ENCODE measurements at regions not wholly inside any gene's neighbourhood (a gene's known extent, or its start where the extent isn't known, plus 50 kb on each side); places are given as distances from the start of the nearest gene placed in this dataset.

DNA sequence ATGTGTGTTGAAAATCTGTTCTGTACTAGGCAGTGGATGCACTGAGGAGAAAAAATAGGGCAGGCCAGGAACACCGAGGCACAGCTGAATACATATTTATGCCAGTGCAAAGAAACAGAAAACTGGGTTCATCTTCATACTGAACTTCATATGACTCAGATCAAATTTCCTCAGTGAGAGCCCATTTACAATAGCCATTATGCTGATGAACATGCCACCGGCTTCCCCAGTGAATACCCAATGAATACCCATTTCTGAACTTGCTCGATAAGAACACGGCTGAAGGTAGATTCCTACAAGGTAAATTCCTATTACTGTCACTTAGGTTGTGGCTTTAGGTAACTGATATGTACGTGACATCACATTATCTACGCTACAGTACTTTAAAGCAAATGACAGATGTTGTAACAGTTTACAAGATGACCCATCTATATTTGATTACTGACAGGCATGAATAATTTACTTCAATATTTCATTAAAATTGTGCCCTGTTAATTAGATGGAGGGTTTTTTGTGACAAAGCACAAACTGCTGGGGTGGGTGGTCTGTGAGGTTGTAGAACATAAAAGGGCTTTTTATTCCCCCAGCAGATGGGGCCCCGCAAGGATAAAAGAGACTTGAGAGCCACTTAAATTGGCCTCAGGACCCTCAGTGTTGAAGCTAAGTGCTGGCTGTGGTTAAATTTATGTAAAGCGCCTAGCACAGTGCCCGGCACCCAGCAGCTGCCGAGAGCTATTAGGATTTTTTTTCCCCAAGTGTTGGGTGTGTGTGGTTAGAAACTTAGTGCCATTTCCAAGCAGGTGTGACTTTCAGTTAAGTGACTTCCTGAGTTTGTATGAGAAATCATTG, 264.5 kb downstream of the CD83 start:
- TF ChIP-seq BACH2 (CRISPR knock-in tag; IDR thresholded peaks at IDR 0.05; ENCODE audit: borderline replicate concordance) (no peak), ZC3H10 (CRISPR knock-in tag; IDR thresholded peaks at IDR 0.05) (no peak), ESRRG (CRISPR knock-in tag; IDR thresholded peaks at IDR 0.05) (no peak), ZFP30 (CRISPR knock-in tag; IDR thresholded peaks at IDR 0.05) (no peak), ZNF565 (CRISPR knock-in tag; conservative IDR thresholded peaks at IDR 0.05; ENCODE audit: low read depth) (no peak), ZNF8 (CRISPR knock-in tag; IDR thresholded peaks at IDR 0.05) (no peak), SNAI2 (CRISPR knock-in tag; IDR thresholded peaks at IDR 0.05) (no peak)
- TF ChIP-seq, protein P1, sequence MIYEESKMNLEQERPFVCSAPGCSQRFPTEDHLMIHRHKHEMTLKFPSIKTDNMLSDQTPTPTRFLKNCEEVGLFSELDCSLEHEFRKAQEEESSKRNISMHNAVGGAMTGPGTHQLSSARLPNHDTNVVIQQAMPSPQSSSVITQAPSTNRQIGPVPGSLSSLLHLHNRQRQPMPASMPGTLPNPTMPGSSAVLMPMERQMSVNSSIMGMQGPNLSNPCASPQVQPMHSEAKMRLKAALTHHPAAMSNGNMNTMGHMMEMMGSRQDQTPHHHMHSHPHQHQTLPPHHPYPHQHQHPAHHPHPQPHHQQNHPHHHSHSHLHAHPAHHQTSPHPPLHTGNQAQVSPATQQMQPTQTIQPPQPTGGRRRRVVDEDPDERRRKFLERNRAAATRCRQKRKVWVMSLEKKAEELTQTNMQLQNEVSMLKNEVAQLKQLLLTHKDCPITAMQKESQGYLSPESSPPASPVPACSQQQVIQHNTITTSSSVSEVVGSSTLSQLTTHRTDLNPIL (CRISPR knock-in tag; IDR thresholded peaks at IDR 0.05; ENCODE audit: low read depth) = no peak

DNA sequence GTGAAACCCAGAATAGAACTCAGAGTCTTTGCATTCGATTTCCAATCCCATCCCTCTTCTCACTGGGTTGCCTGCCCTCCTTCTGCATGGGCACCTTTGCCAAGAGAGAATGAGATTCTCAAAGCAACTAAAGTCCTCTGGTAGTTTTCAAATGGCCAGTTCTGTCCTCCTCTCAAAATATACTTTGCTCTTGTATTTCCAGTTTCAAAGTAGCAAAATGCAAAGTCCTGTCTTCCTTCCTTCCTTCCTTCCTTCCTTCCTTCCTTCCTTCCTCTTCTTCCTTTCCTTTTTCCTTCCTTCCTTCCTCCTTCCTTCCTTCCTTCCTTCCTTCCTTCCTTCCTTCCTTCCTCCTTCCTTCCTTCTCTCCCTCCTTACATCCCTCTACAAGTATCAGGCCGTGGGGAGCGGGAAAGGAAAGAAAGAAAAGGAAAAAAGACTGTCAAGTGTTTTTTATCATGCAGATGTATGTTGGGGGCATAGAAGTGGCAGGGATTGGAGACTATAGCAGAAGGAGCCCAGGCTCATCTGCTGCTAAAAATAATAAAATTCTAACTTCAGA, 265.2 kb downstream of the CD83 start:
- TF ChIP-seq, protein P2, sequence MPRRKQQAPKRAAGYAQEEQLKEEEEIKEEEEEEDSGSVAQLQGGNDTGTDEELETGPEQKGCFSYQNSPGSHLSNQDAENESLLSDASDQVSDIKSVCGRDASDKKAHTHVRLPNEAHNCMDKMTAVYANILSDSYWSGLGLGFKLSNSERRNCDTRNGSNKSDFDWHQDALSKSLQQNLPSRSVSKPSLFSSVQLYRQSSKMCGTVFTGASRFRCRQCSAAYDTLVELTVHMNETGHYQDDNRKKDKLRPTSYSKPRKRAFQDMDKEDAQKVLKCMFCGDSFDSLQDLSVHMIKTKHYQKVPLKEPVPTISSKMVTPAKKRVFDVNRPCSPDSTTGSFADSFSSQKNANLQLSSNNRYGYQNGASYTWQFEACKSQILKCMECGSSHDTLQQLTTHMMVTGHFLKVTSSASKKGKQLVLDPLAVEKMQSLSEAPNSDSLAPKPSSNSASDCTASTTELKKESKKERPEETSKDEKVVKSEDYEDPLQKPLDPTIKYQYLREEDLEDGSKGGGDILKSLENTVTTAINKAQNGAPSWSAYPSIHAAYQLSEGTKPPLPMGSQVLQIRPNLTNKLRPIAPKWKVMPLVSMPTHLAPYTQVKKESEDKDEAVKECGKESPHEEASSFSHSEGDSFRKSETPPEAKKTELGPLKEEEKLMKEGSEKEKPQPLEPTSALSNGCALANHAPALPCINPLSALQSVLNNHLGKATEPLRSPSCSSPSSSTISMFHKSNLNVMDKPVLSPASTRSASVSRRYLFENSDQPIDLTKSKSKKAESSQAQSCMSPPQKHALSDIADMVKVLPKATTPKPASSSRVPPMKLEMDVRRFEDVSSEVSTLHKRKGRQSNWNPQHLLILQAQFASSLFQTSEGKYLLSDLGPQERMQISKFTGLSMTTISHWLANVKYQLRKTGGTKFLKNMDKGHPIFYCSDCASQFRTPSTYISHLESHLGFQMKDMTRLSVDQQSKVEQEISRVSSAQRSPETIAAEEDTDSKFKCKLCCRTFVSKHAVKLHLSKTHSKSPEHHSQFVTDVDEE (CRISPR knock-in tag; IDR thresholded peaks at IDR 0.05) = no peak
- TF ChIP-seq BACH2 (CRISPR knock-in tag; IDR thresholded peaks at IDR 0.05; ENCODE audit: borderline replicate concordance) (no peak), ZNF70 (CRISPR knock-in tag; IDR thresholded peaks at IDR 0.05) (no peak), CSDC2 (CRISPR knock-in tag; IDR thresholded peaks at IDR 0.05) (no peak), ESRRG (CRISPR knock-in tag; IDR thresholded peaks at IDR 0.05) (no peak), ZFP3 (CRISPR knock-in tag; IDR thresholded peaks at IDR 0.05) (no peak), ISL1 (CRISPR knock-in tag; IDR thresholded peaks at IDR 0.05) (no peak), ARNTL (CRISPR knock-in tag; IDR thresholded peaks at IDR 0.05; ENCODE audit: borderline replicate concordance, low read depth) (no peak), TCF4 (CRISPR knock-in tag; IDR thresholded peaks at IDR 0.05; ENCODE audit: borderline replicate concordance) (no peak), ZFP30 (CRISPR knock-in tag; IDR thresholded peaks at IDR 0.05) (no peak), GLIS3 (CRISPR knock-in tag; IDR thresholded peaks at IDR 0.05) (no peak), OSR1 (CRISPR knock-in tag; IDR thresholded peaks at IDR 0.05) (no peak), SNAI2 (CRISPR knock-in tag; IDR thresholded peaks at IDR 0.05) (no peak), TOX (CRISPR knock-in tag; IDR thresholded peaks at IDR 0.05; ENCODE audit: borderline replicate concordance) (no peak), PPARA (CRISPR knock-in tag; IDR thresholded peaks at IDR 0.05; ENCODE audit: borderline replicate concordance) (no peak), RARB (CRISPR knock-in tag; IDR thresholded peaks at IDR 0.05) (no peak)
- TF ChIP-seq, protein P3, sequence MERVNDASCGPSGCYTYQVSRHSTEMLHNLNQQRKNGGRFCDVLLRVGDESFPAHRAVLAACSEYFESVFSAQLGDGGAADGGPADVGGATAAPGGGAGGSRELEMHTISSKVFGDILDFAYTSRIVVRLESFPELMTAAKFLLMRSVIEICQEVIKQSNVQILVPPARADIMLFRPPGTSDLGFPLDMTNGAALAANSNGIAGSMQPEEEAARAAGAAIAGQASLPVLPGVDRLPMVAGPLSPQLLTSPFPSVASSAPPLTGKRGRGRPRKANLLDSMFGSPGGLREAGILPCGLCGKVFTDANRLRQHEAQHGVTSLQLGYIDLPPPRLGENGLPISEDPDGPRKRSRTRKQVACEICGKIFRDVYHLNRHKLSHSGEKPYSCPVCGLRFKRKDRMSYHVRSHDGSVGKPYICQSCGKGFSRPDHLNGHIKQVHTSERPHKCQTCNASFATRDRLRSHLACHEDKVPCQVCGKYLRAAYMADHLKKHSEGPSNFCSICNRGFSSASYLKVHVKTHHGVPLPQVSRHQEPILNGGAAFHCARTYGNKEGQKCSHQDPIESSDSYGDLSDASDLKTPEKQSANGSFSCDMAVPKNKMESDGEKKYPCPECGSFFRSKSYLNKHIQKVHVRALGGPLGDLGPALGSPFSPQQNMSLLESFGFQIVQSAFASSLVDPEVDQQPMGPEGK (CRISPR knock-in tag; IDR thresholded peaks at IDR 0.05; ENCODE audit: borderline replicate concordance) = no peak
- TF ChIP-seq, protein P4, sequence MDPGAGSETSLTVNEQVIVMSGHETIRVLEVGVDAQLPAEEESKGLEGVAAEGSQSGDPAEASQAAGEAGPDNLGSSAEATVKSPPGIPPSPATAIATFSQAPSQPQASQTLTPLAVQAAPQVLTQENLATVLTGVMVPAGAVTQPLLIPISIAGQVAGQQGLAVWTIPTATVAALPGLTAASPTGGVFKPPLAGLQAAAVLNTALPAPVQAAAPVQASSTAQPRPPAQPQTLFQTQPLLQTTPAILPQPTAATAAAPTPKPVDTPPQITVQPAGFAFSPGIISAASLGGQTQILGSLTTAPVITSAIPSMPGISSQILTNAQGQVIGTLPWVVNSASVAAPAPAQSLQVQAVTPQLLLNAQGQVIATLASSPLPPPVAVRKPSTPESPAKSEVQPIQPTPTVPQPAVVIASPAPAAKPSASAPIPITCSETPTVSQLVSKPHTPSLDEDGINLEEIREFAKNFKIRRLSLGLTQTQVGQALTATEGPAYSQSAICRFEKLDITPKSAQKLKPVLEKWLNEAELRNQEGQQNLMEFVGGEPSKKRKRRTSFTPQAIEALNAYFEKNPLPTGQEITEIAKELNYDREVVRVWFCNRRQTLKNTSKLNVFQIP (CRISPR knock-in tag; IDR thresholded peaks at IDR 0.05; ENCODE audit: borderline replicate concordance, low read depth) = no peak
- TF ChIP-seq, protein P1 (CRISPR knock-in tag; IDR thresholded peaks at IDR 0.05; ENCODE audit: low read depth) = no peak
- TF ChIP-seq, protein P5, sequence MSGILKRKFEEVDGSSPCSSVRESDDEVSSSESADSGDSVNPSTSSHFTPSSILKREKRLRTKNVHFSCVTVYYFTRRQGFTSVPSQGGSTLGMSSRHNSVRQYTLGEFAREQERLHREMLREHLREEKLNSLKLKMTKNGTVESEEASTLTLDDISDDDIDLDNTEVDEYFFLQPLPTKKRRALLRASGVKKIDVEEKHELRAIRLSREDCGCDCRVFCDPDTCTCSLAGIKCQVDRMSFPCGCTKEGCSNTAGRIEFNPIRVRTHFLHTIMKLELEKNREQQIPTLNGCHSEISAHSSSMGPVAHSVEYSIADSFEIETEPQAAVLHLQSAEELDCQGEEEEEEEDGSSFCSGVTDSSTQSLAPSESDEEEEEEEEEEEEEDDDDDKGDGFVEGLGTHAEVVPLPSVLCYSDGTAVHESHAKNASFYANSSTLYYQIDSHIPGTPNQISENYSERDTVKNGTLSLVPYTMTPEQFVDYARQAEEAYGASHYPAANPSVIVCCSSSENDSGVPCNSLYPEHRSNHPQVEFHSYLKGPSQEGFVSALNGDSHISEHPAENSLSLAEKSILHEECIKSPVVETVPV (CRISPR knock-in tag; IDR thresholded peaks at IDR 0.05) = no peak
- no peak for ATAC-seq

More for the DNA sequence above, 264.5 kb downstream of the CD83 start:
- no peak for ATAC-seq
